Ishikawa (cell line): ENCODE measurements at regions not wholly inside any gene's neighbourhood (a gene's known extent, or its start where the extent isn't known, plus 50 kb on each side); places are given as distances from the start of the nearest gene placed in this dataset.

Experiments used
- CEBPB ChIP-seq: IDR thresholded peaks from 2 replicates; pipeline ENCODE4 v1.6.1; 2012
- CREB1 ChIP-seq: IDR thresholded peaks from 2 replicates; pipeline ENCODE4 v1.6.1; 2012; ENCODE audit warnings: low read depth
- EGR1 ChIP-seq: IDR thresholded peaks from 2 replicates; pipeline ENCODE4 v1.6.1; 2012
- EP300 ChIP-seq: IDR thresholded peaks from 2 replicates; pipeline ENCODE4 v1.6.1; 2012; ENCODE audit warnings: borderline replicate concordance
- FOXM1 ChIP-seq: IDR thresholded peaks from 2 replicates; pipeline ENCODE4 v1.6.1; 2012; ENCODE audit warnings: low read depth, borderline replicate concordance
- NFIC ChIP-seq: IDR thresholded peaks from 2 replicates; pipeline ENCODE4 v1.6.1; 2012
- RAD21 ChIP-seq: IDR thresholded peaks from 2 replicates; pipeline ENCODE4 v1.6.1; 2012; ENCODE audit warnings: low read depth
- REST ChIP-seq: IDR thresholded peaks from 2 replicates; pipeline ENCODE4 v1.6.1; 2012; ENCODE audit warnings: low read depth, mild to moderate bottlenecking
- TAF1 ChIP-seq: IDR thresholded peaks from 2 replicates; pipeline ENCODE4 v1.6.1; 2012; ENCODE audit warnings: low read depth, mild to moderate bottlenecking
- TCF12 ChIP-seq: IDR thresholded peaks from 2 replicates; pipeline ENCODE4 v1.6.1; 2012; ENCODE audit warnings: low read depth
- TEAD4 ChIP-seq: IDR thresholded peaks from 2 replicates; pipeline ENCODE4 v1.6.1; 2012
- USF1 ChIP-seq: IDR thresholded peaks from 2 replicates; pipeline ENCODE4 v1.6.1; 2012
- YY1 ChIP-seq: IDR thresholded peaks from 2 replicates; pipeline ENCODE4 v1.6.1; 2012; ENCODE audit warnings: low read depth
- ZBTB7A ChIP-seq: IDR thresholded peaks from 2 replicates; pipeline ENCODE4 v1.6.1; 2012; ENCODE audit warnings: low read depth
- TF ChIP-seq, protein P1 (sequence below): IDR thresholded peaks from 2 replicates; pipeline ENCODE4 v1.6.1; 2012

GRCh38 chr9:7354704-7355103 is 444.9 kb downstream of the DMAC1 start:
- TF ChIP-seq TEAD4 = no peak

DNA sequence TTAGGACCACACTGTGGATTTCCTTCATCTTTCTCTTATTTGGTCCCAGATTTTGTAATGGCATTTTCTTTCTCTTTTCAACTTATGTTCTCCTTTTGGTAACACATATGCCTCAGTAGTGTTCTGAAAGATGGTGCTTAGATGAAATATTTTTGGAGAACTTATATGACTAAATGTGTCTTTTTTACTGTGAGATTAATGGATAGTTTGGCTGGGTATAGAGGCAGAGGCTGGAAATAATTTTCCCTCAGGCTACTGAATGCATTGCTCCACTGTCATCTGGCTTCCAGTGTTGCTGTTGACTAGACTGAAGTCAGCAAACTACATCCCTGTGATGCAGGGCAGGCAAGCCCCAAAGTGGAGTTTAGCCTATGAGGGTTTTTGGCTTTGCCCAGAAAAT is 450.9 kb downstream of the DMAC1 start:
- no peak for TF ChIP-seq REST
- TF ChIP-seq TAF1 = no peak
- no peak for TF ChIP-seq ZBTB7A
- TF ChIP-seq CREB1 = no peak
- no peak for TF ChIP-seq EGR1
- no peak for TF ChIP-seq TEAD4
- TF ChIP-seq, protein P1, sequence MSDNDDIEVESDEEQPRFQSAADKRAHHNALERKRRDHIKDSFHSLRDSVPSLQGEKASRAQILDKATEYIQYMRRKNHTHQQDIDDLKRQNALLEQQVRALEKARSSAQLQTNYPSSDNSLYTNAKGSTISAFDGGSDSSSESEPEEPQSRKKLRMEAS = no peak
- TF ChIP-seq RAD21 = no peak
- no peak for TF ChIP-seq CEBPB
- no peak for TF ChIP-seq EP300
- TF ChIP-seq TCF12 = no peak
- no peak for TF ChIP-seq YY1
- TF ChIP-seq NFIC = no peak
- TF ChIP-seq USF1 = no peak

GRCh38 chr9:7347556-7347955 is 452.0 kb downstream of the DMAC1 start:
- TF ChIP-seq, protein P1 = no peak
- TF ChIP-seq CREB1 = no peak
- TF ChIP-seq USF1 = no peak
- TF ChIP-seq YY1 = no peak
- TF ChIP-seq FOXM1 = no peak
- no peak for TF ChIP-seq NFIC

- TF ChIP-seq YY1 (no peak), EP300 (no peak), ZBTB7A (no peak), FOXM1 (no peak), NFIC (no peak), CREB1 (no peak), EGR1 (no peak)
- TF ChIP-seq, protein P1 = no peak
Observed at GRCh38 chr9:7346144-7346543, 453.4 kb downstream of the DMAC1 start.

GRCh38 chr9:7342736-7343135 is 456.8 kb downstream of the DMAC1 start:
- no peak for TF ChIP-seq EP300
- TF ChIP-seq TCF12 = no peak
- no peak for TF ChIP-seq RAD21
- TF ChIP-seq, protein P1 = no peak
- no peak for TF ChIP-seq YY1

DNA sequence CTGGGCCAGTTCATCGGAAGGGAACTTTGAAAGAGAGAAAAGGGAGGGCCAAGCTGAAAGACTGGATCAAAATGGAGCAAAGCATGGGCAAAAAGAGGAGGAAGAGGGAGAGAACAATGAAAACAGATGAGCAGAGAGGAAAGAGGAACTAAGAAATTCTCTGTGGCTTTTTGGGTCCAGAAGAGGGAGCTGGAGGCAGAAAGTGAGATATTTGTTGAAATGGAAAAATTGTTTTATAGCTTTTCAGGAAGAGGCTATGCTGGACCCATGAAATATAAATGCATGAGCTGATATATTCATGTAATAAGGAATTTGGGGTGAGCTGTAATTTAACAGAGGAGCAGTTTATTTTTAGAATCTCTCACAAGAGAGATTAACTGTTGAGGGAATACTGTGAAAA is 457.3 kb downstream of the DMAC1 start:
- TF ChIP-seq EGR1 (no peak), TCF12 (no peak), TEAD4 (no peak), NFIC (no peak), EP300 (no peak), FOXM1 (no peak), REST (no peak), CREB1 (no peak), RAD21 (no peak)

DNA sequence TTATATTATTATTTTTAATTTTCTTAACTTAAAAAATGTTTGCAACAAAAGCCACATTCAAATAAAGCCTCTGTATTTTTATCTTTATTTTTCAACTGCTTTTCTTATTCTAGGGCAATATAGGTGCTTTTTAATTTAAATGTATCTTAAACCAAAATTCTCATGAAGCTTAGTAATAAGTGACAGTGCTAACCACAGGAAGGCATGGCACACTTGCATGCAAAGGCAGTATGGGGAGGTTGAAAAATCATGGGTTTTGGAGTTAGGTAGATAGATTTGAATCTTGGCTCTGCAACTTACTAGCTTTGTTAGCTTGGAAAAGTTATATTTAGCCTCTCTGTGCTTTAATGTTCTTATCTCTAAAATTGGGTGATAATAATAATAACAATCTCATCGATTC is 458.0 kb downstream of the DMAC1 start:
- no peak for TF ChIP-seq USF1
- TF ChIP-seq, protein P1 = no peak
- TF ChIP-seq NFIC = no peak
- no peak for TF ChIP-seq TCF12
- no peak for TF ChIP-seq REST
- TF ChIP-seq RAD21 = no peak
- no peak for TF ChIP-seq CEBPB
- no peak for TF ChIP-seq YY1
- TF ChIP-seq CREB1 = no peak
- TF ChIP-seq TAF1 = no peak
- no peak for TF ChIP-seq EGR1
- no peak for TF ChIP-seq TEAD4
